ENCODE measurements at regions not wholly inside any gene's neighbourhood (a gene's known extent, or its start where the extent isn't known, plus 50 kb on each side); places are given as distances from the start of the nearest gene placed in this dataset.

- no peak overlapping the region for H3K4me3 ChIP-seq (ENCODE audit: control insufficient read depth in 2 of 3, extremely low read depth in 1 of 3, insufficient read depth in 2 of 3, low read depth in 1 of 3, low read length in 3 of 3)
- H3K27me3 ChIP-seq (ENCODE audit: control insufficient read depth, extremely low read depth, insufficient read depth, low read length), result no peaks in the 10 kb centered on the region
- DNase-seq (ENCODE audit: low read depth, low spot score) (no peak), FAIRE-seq (no peak)
- no peak overlapping the region for H3K4me2 ChIP-seq (ENCODE audit: control insufficient read depth, extremely low read depth, insufficient read depth, low read depth, low read length)
- no peaks in the 10 kb centered on the region for H3K36me3 ChIP-seq (ENCODE audit: control insufficient read depth in 2 of 2, extremely low read depth in 1 of 2, insufficient read depth in 2 of 2, low read length in 2 of 2)
- no peaks in the 10 kb centered on the region for H3K9me1 ChIP-seq (ENCODE audit: control insufficient read depth, extremely low read depth, insufficient read depth, low read length)
- dilution Hi-C loops (cut with MboI; ENCODE audit: extremely low pct_ligation_motif_present, low sequenced_read_pairs), result no loop called here
- H4K20me1 ChIP-seq (ENCODE audit: control insufficient read depth, extremely low read depth, insufficient read depth, low read length), result no peaks in the 10 kb centered on the region
- no peak overlapping the region for H3K9ac ChIP-seq (ENCODE audit: control insufficient read depth, extremely low read depth, insufficient read depth, low read length)
- no peak for TF ChIP-seq EZH2 (IDR thresholded peaks at IDR 0.05; ENCODE audit: low read length)
- TF ChIP-seq, protein P1, sequence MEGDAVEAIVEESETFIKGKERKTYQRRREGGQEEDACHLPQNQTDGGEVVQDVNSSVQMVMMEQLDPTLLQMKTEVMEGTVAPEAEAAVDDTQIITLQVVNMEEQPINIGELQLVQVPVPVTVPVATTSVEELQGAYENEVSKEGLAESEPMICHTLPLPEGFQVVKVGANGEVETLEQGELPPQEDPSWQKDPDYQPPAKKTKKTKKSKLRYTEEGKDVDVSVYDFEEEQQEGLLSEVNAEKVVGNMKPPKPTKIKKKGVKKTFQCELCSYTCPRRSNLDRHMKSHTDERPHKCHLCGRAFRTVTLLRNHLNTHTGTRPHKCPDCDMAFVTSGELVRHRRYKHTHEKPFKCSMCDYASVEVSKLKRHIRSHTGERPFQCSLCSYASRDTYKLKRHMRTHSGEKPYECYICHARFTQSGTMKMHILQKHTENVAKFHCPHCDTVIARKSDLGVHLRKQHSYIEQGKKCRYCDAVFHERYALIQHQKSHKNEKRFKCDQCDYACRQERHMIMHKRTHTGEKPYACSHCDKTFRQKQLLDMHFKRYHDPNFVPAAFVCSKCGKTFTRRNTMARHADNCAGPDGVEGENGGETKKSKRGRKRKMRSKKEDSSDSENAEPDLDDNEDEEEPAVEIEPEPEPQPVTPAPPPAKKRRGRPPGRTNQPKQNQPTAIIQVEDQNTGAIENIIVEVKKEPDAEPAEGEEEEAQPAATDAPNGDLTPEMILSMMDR (optimal IDR thresholded peaks at IDR 0.05 in 1 of 3, IDR thresholded peaks at IDR 0.05 in 1 of 3, conservative IDR thresholded peaks at IDR 0.05 in 1 of 3; ENCODE audit: extremely low read depth in 1 of 3, insufficient read depth in 2 of 3, low read length in 3 of 3), result no peak
- H3K9me3 ChIP-seq (ENCODE audit: control insufficient read depth, low read depth, low read length), result no peaks in the 10 kb centered on the region
- H3K27ac ChIP-seq (ENCODE audit: control insufficient read depth, insufficient read depth, low read length), result no peak overlapping the region
- no peak overlapping the region for H2AFZ ChIP-seq (ENCODE audit: control insufficient read depth, low read length)
- H3K4me1 ChIP-seq (ENCODE audit: control insufficient read depth, extremely low read depth, insufficient read depth, low read length), result peaks cover 5% of the 10 kb centered on the region
- H3K79me2 ChIP-seq (ENCODE audit: control insufficient read depth, insufficient read depth, low read length), result no peaks in the 10 kb centered on the region
Measured at GRCh38 chr15:47888385-47889100, 171.2 kb downstream of the SEMA6D start.

GRCh38 chr15:47890397-47891150, 173.3 kb downstream of the SEMA6D start:
- no peak overlapping the region for H2AFZ ChIP-seq (ENCODE audit: control insufficient read depth, low read length)
- no peak overlapping the region for H3K4me2 ChIP-seq (ENCODE audit: control insufficient read depth, extremely low read depth, insufficient read depth, low read depth, low read length)
- H3K4me3 ChIP-seq (ENCODE audit: control insufficient read depth in 2 of 3, extremely low read depth in 1 of 3, insufficient read depth in 2 of 3, low read depth in 1 of 3, low read length in 3 of 3), result no peak overlapping the region
- H3K9me1 ChIP-seq (ENCODE audit: control insufficient read depth, extremely low read depth, insufficient read depth, low read length), result no peaks in the 10 kb centered on the region
- H3K27me3 ChIP-seq (ENCODE audit: control insufficient read depth, extremely low read depth, insufficient read depth, low read length), result no peaks in the 10 kb centered on the region
- no peaks in the 10 kb centered on the region for H3K79me2 ChIP-seq (ENCODE audit: control insufficient read depth, insufficient read depth, low read length)
- no peak for DNase-seq (ENCODE audit: low read depth, low spot score)
- no peak overlapping the region for H3K27ac ChIP-seq (ENCODE audit: control insufficient read depth, insufficient read depth, low read length)
- peaks cover 3% of the 10 kb centered on the region for H3K4me1 ChIP-seq (ENCODE audit: control insufficient read depth, extremely low read depth, insufficient read depth, low read length)
- FAIRE-seq, result no peak
- no peaks in the 10 kb centered on the region for H3K36me3 ChIP-seq (ENCODE audit: control insufficient read depth in 2 of 2, extremely low read depth in 1 of 2, insufficient read depth in 2 of 2, low read length in 2 of 2)
- H3K9ac ChIP-seq (ENCODE audit: control insufficient read depth, extremely low read depth, insufficient read depth, low read length), result no peak overlapping the region
- H4K20me1 ChIP-seq (ENCODE audit: control insufficient read depth, extremely low read depth, insufficient read depth, low read length), result no peaks in the 10 kb centered on the region
- TF ChIP-seq, protein P1 (optimal IDR thresholded peaks at IDR 0.05 in 1 of 3, IDR thresholded peaks at IDR 0.05 in 1 of 3, conservative IDR thresholded peaks at IDR 0.05 in 1 of 3; ENCODE audit: extremely low read depth in 1 of 3, insufficient read depth in 2 of 3, low read length in 3 of 3), result no peak
- no peak for TF ChIP-seq EZH2 (IDR thresholded peaks at IDR 0.05; ENCODE audit: low read length)
- dilution Hi-C loops (cut with MboI; ENCODE audit: extremely low pct_ligation_motif_present, low sequenced_read_pairs), result no loop called here
- H3K9me3 ChIP-seq (ENCODE audit: control insufficient read depth, low read depth, low read length), result no peaks in the 10 kb centered on the region
